Neural cell (in vitro differentiated cells): ENCODE measurements at regions not wholly inside any gene's neighbourhood (a gene's known extent, or its start where the extent isn't known, plus 50 kb on each side); places are given as distances from the start of the nearest gene placed in this dataset.

Source experiments
- CTCF ChIP-seq: fragments of 450-650 bp; IDR thresholded peaks from 2 replicates; pipeline ENCODE4 v1.5.1; 2014; ENCODE audit warnings: antibody characterized with exemption, mild to moderate bottlenecking, moderate library complexity; ENCODE audit not compliant: poor library complexity, severe bottlenecking
- MXI1 ChIP-seq: fragments of 450-650 bp; conservative IDR thresholded peaks from 2 replicates; pipeline ENCODE4 v1.6.1; 2014; ENCODE audit warnings: antibody characterized with exemption, mild to moderate bottlenecking; ENCODE audit not compliant: poor library complexity, severe bottlenecking

GRCh38 chr6:112560651-112561050, 213.5 kb downstream of the RFPL4B start:
- no peak for TF ChIP-seq CTCF
- TF ChIP-seq MXI1: no peak
